ENCODE measurements at regions not wholly inside any gene's neighbourhood (a gene's known extent, or its start where the extent isn't known, plus 50 kb on each side); places are given as distances from the start of the nearest gene placed in this dataset.

DNA sequence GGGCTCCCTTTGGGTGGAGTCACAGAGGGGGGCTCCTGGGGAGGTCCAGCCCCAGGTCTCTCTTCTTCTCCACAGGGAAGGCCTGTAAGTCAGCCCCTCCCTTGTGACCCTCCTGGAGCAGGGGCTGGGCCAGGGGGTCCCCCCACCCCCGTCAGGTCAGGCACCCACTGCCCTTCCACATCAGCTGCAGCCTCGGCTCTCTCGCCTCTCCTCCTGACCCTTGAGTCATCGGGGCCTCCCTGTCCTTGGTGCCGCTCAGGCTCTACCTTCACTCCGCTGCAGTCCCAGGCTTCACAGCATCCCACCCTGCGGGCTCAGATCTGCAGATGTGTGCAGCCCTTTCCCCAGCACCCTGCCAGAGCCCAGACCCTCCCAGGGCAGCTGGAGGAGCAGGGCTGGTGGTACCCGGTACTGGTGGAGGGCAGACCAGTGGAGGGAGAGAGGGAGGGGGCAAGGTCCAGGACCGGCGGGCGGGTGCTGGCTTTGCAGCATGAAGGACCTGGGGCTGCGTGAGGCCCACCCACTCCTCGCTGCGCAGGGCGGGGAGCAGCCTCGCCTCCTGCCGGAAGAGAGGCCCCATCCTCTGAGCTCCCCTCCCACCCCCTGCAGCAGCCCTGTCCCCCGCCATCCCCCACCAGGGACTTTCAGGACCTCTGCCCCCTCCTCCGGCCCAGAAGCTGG lies 117.1 kb downstream of the FAM53A start:
- TF ChIP-seq TAF1 (IDR thresholded peaks at IDR 0.05; ENCODE audit: low read depth, low read length) (no peak), POLR2A (IDR thresholded peaks at IDR 0.05; ENCODE audit: low read depth, low read length) (no peak), POLR2AphosphoS5 (IDR thresholded peaks at IDR 0.05; ENCODE audit: low read depth, low read length) (no peak)

All from GM12891 (cell line).